H9 (cell line): ENCODE measurements at regions not wholly inside any gene's neighbourhood (a gene's known extent, or its start where the extent isn't known, plus 50 kb on each side); places are given as distances from the start of the nearest gene placed in this dataset.

Experiments used
- DNase-seq: peaks from one replicate; pipeline ENCODE4 v3.0.0-alpha.2; 2017
- H2AFZ ChIP-seq: one replicate; pipeline ENCODE4 v1.6.1; 2013; ENCODE audit warnings: mild to moderate bottlenecking, low read length, control low read depth, moderate library complexity
- H2AK5ac ChIP-seq: 2 replicates; pipeline ENCODE4 v1.6.1; 2013; ENCODE audit warnings: low read length, control low read depth, mixed read lengths; ENCODE audit not compliant: insufficient read length
- H2BK120ac ChIP-seq: one replicate; pipeline ENCODE4 v1.6.1; 2013; ENCODE audit warnings: low read depth, mild to moderate bottlenecking, low read length, control low read depth, inconsistent platforms; ENCODE audit not compliant: poor library complexity, severe bottlenecking
- H2BK12ac ChIP-seq: 2 replicates; pipeline ENCODE4 v1.6.1; 2013; ENCODE audit warnings: low read length, control low read depth, mixed read lengths, low read depth; ENCODE audit not compliant: insufficient read length
- H2BK15ac ChIP-seq: 2 replicates; pipeline ENCODE4 v1.6.1; 2013; ENCODE audit warnings: low read depth, low read length, control low read depth
- H2BK20ac ChIP-seq: one replicate; pipeline ENCODE4 v1.6.1; 2013; ENCODE audit warnings: low read depth, mild to moderate bottlenecking, low read length, control low read depth, inconsistent platforms; ENCODE audit not compliant: poor library complexity, severe bottlenecking
- H2BK5ac ChIP-seq: 2 replicates; pipeline ENCODE4 v1.6.1; 2013; ENCODE audit warnings: low read length, control low read depth, mixed read lengths; ENCODE audit not compliant: insufficient read length
- H3K14ac ChIP-seq: 2 replicates; pipeline ENCODE4 v1.6.1; 2013; ENCODE audit warnings: low read length, control low read depth; ENCODE audit not compliant: insufficient read depth
- H3K18ac ChIP-seq: 2 replicates; pipeline ENCODE4 v1.6.1; 2013; ENCODE audit warnings: low read depth, mild to moderate bottlenecking, mixed read lengths, low read length, control low read depth; ENCODE audit not compliant: insufficient read length
- H3K23ac ChIP-seq: 2 replicates; pipeline ENCODE4 v1.6.1; 2013; ENCODE audit warnings: low read length, control low read depth, mixed read lengths, low read depth; ENCODE audit not compliant: insufficient read length
- H3K23me2 ChIP-seq: 2 replicates; pipeline ENCODE4 v1.6.1; 2013; ENCODE audit warnings: low read depth, mild to moderate bottlenecking, mixed read lengths, low read length, control low read depth; ENCODE audit not compliant: insufficient read length, poor library complexity, severe bottlenecking
- H3K27ac ChIP-seq: 2 replicates; pipeline ENCODE4 v1.5.1; 2013; ENCODE audit warnings: low read length, control low read depth, mixed read lengths, low read depth; ENCODE audit not compliant: insufficient read length
- H3K27me3 ChIP-seq: 2 replicates; pipeline ENCODE4 v1.6.1; 2013; ENCODE audit warnings: low read length, control low read depth, inconsistent platforms; ENCODE audit not compliant: insufficient read depth
- H3K4ac ChIP-seq: 2 replicates; pipeline ENCODE4 v1.6.1; 2013; ENCODE audit warnings: low read depth, mild to moderate bottlenecking, control low read depth, inconsistent platforms, low read length, moderate library complexity
- H3K4me1 ChIP-seq: 2 replicates; pipeline ENCODE4 v1.6.1; 2013; ENCODE audit warnings: low read length, control low read depth, inconsistent platforms; ENCODE audit not compliant: insufficient read depth
- H3K4me2 ChIP-seq: 2 replicates; pipeline ENCODE4 v1.6.1; 2013; ENCODE audit warnings: low read length, control low read depth, mixed read lengths; ENCODE audit not compliant: insufficient read length, insufficient read depth
- H3K56ac ChIP-seq: 2 replicates; pipeline ENCODE4 v1.6.1; 2013; ENCODE audit warnings: low read depth, mild to moderate bottlenecking, mixed read lengths, low read length, control low read depth; ENCODE audit not compliant: insufficient read length
- H3K79me1 ChIP-seq: 2 replicates; pipeline ENCODE4 v1.6.1; 2013; ENCODE audit warnings: low read depth, mild to moderate bottlenecking, moderate library complexity, low read length, control low read depth, inconsistent platforms; ENCODE audit not compliant: insufficient read depth, poor library complexity, severe bottlenecking
- H3K79me2 ChIP-seq: 2 replicates; pipeline ENCODE4 v1.6.1; 2013; ENCODE audit warnings: low read length, control low read depth, inconsistent platforms; ENCODE audit not compliant: insufficient read depth
- H3K9ac ChIP-seq: 2 replicates; pipeline ENCODE4 v1.6.1; 2013; ENCODE audit warnings: low read length, control low read depth, mixed read lengths; ENCODE audit not compliant: insufficient read length; ENCODE audit errors: extremely low read depth
- H3K9me3 ChIP-seq: one replicate; pipeline ENCODE4 v1.6.1; 2013; ENCODE audit warnings: low read depth, low read length, inconsistent platforms; ENCODE audit not compliant: control insufficient read depth
- H3T11ph ChIP-seq: one replicate; pipeline ENCODE4 v1.6.1; 2013; ENCODE audit warnings: mild to moderate bottlenecking, low read length, control low read depth, inconsistent platforms
- H4K20me1 ChIP-seq: one replicate; pipeline ENCODE4 v1.6.1; 2013; ENCODE audit not compliant: control insufficient read depth, insufficient read length, insufficient read depth
- H4K5ac ChIP-seq: 2 replicates; pipeline ENCODE4 v1.6.1; 2013; ENCODE audit warnings: low read depth, mild to moderate bottlenecking, mixed read lengths, low read length, control low read depth; ENCODE audit not compliant: insufficient read length
- H4K8ac ChIP-seq: replicated peaks from 2 replicates; pipeline ENCODE4 v1.6.1; 2013; ENCODE audit warnings: low read length, control low read depth, mixed read lengths, low read depth; ENCODE audit not compliant: insufficient read length
- H4K91ac ChIP-seq: 2 replicates; pipeline ENCODE4 v1.6.1; 2013; ENCODE audit warnings: low read depth, mild to moderate bottlenecking, moderate library complexity, mixed read lengths, low read length, control low read depth; ENCODE audit not compliant: insufficient read length
- H3K27ac Mint-ChIP-seq, 3 experiments: 2 replicates in 2 of 3; 3 replicates in 1 of 3; pipeline ENCODE4 v1.8.0; 2020 to 2021; ENCODE audit warnings: mixed read lengths in 3 of 3, mild to moderate bottlenecking in 1 of 3, moderate library complexity in 1 of 3
- H3K27me3 Mint-ChIP-seq: 2 replicates; pipeline ENCODE4 v1.8.0; 2021; ENCODE audit warnings: low read depth, mild to moderate bottlenecking, moderate library complexity, mixed read lengths
- H3K36me3 Mint-ChIP-seq, 3 experiments: 2 replicates in 2 of 3; 3 replicates in 1 of 3; pipeline ENCODE4 v1.8.0; 2020 to 2021; ENCODE audit warnings: low read depth in 3 of 3, mixed read lengths in 3 of 3; ENCODE audit not compliant: insufficient read depth in 1 of 3
- H3K4me1 Mint-ChIP-seq, 2 experiments: 2 replicates each; pipeline ENCODE4 v1.8.0; 2020; ENCODE audit warnings: mixed read lengths in 2 of 2
- H3K4me3 Mint-ChIP-seq, 2 experiments: 2 replicates in 1 of 2; 3 replicates in 1 of 2; pipeline ENCODE4 v1.8.0; 2020 to 2021; ENCODE audit warnings: mild to moderate bottlenecking in 2 of 2, mixed read lengths in 2 of 2, moderate library complexity in 1 of 2
- H3K9me3 Mint-ChIP-seq, 2 experiments: 2 replicates in 1 of 2; 3 replicates in 1 of 2; pipeline ENCODE4 v1.8.0; 2020; ENCODE audit warnings: mild to moderate bottlenecking in 2 of 2, mixed read lengths in 2 of 2, moderate library complexity in 1 of 2
- CTCF ChIP-seq: fragments of 200-600 bp; sonication (generic); conservative IDR thresholded peaks from 3 replicates; pipeline ENCODE4 v1.8.0; 2021; ENCODE audit warnings: antibody characterized with exemption, mild to moderate bottlenecking
- WGBS: extraction: QIAGEN DNeasy Blood & Tissue Kit; methylation state at CpG from one replicate; pipeline ENCODE4 v1.1.7; 2013; ENCODE audit warnings: missing lambda C conversion rate, low lambda C conversion rate, mixed read lengths; ENCODE audit not compliant: insufficient read length; ENCODE audit errors: extremely low coverage; 5-methylcytosine and 5-hydroxymethylcytosine counted together

GRCh38 chr6:55659304-55659703 is 80.3 kb upstream of the HMGCLL1 start:
- H3K18ac ChIP-seq, result no peak overlapping the region
- H4K91ac ChIP-seq, result no peak overlapping the region
- H3K79me1 ChIP-seq, result no peaks in the 10 kb centered on the region
- no peak overlapping the region for H3K4ac ChIP-seq
- H3K27ac ChIP-seq, result no peak overlapping the region
- no peaks in the 10 kb centered on the region for H3K4me1 Mint-ChIP-seq
- TF ChIP-seq CTCF, result no peak
- no peak overlapping the region for H3K9ac ChIP-seq
- no peak overlapping the region for H3T11ph ChIP-seq
- no peak overlapping the region for H3K56ac ChIP-seq
- H2AFZ ChIP-seq, result no peak overlapping the region
- no peak overlapping the region for H2BK15ac ChIP-seq
- no peak overlapping the region for H3K4me3 Mint-ChIP-seq
- no peak overlapping the region for H3K14ac ChIP-seq
- H3K4me2 ChIP-seq, result no peak overlapping the region
- no peak overlapping the region for H4K5ac ChIP-seq
- H3K23ac ChIP-seq, result no peak overlapping the region
- H3K79me2 ChIP-seq, result no peaks in the 10 kb centered on the region
- no peak overlapping the region for H2BK120ac ChIP-seq
- no peaks in the 10 kb centered on the region for H4K20me1 ChIP-seq
- H4K8ac ChIP-seq, result no peak overlapping the region
- H3K27ac Mint-ChIP-seq, result no peak overlapping the region
- no peak overlapping the region for H2BK12ac ChIP-seq
- no peak overlapping the region for H2AK5ac ChIP-seq
- H2BK20ac ChIP-seq, result no peak overlapping the region
- no peaks in the 10 kb centered on the region for H3K4me1 ChIP-seq
- H3K23me2 ChIP-seq, result no peaks in the 10 kb centered on the region
- peaks cover 8 to 28% (median 14%) of the 10 kb centered on the region in 3 experiments for H3K36me3 Mint-ChIP-seq
- H3K9me3 ChIP-seq, result no peaks in the 10 kb centered on the region
- no peak overlapping the region for H2BK5ac ChIP-seq
- H3K27me3 Mint-ChIP-seq, result no peaks in the 10 kb centered on the region
- WGBS, result no CpG with 5 or more reads among the region's 3 CpGs
- H3K9me3 Mint-ChIP-seq, result peaks cover 23 to 28% of the 10 kb centered on the region in 2 experiments
- no peak for DNase-seq
- no peaks in the 10 kb centered on the region for H3K27me3 ChIP-seq
